Keratinocyte (primary cell): ENCODE measurements at regions not wholly inside any gene's neighbourhood (a gene's known extent, or its start where the extent isn't known, plus 50 kb on each side); places are given as distances from the start of the nearest gene placed in this dataset.

Experiments
- DNase-seq: peaks from one replicate; pipeline ENCODE4 v3.0.0-alpha.2; 2011; ENCODE audit warnings: low read depth, missing footprints, low spot score
- FAIRE-seq: peaks from 2 replicates; lab custom pipeline; 2011; peaks lifted over from hg19 to GRCh38; lab: Jason Lieb, UNC
- H2AFZ ChIP-seq: 2 replicates; pipeline ENCODE4 v1.6.0; 2012; ENCODE audit warnings: low read length, control low read depth, inconsistent platforms; ENCODE audit not compliant: control insufficient read depth
- H3K27ac ChIP-seq: 2 replicates; pipeline ENCODE4 v1.5.1; 2011; ENCODE audit warnings: low read length; ENCODE audit not compliant: control insufficient read depth, insufficient read depth
- H3K27me3 ChIP-seq: 3 replicates; pipeline ENCODE4 v1.6.0; 2011; ENCODE audit warnings: low read length; ENCODE audit not compliant: control insufficient read depth, insufficient read depth; ENCODE audit errors: extremely low read depth
- H3K36me3 ChIP-seq, 2 experiments: 2 replicates in 1 of 2; 3 replicates in 1 of 2; pipeline ENCODE4 v1.5.1; 2011; ENCODE audit warnings: low read length in 2 of 2, mild to moderate bottlenecking in 1 of 2; ENCODE audit not compliant: control insufficient read depth in 2 of 2, insufficient read depth in 2 of 2; ENCODE audit errors: extremely low read depth in 1 of 2
- H3K4me1 ChIP-seq: 3 replicates; pipeline ENCODE4 v1.5.1; 2011; ENCODE audit warnings: low read length; ENCODE audit not compliant: control insufficient read depth, insufficient read depth; ENCODE audit errors: extremely low read depth
- H3K4me2 ChIP-seq: 3 replicates; pipeline ENCODE4 v1.6.0; 2011; ENCODE audit warnings: low read depth, low read length; ENCODE audit not compliant: control insufficient read depth, insufficient read depth; ENCODE audit errors: extremely low read depth
- H3K4me3 ChIP-seq, 3 experiments: fragments of 200-600 bp in 1 of 3; sonication (generic) in 1 of 3; 2 replicates in 2 of 3; 3 replicates in 1 of 3; pipeline ENCODE4 v1.5.1; 2011 to 2016; ENCODE audit warnings: low read length in 3 of 3, mild to moderate bottlenecking in 3 of 3, control low read depth in 2 of 3, inconsistent platforms in 1 of 3, low read depth in 1 of 3, mixed read lengths in 1 of 3, mixed run types in 1 of 3, moderate library complexity in 1 of 3; ENCODE audit not compliant: control insufficient read depth in 2 of 3, insufficient read depth in 2 of 3; ENCODE audit errors: extremely low read depth in 1 of 3
- H3K79me2 ChIP-seq: 2 replicates; pipeline ENCODE4 v1.6.0; 2012; ENCODE audit warnings: low read length; ENCODE audit not compliant: control insufficient read depth, insufficient read depth
- H3K9ac ChIP-seq: 3 replicates; pipeline ENCODE4 v1.6.0; 2011; ENCODE audit warnings: low read length; ENCODE audit not compliant: control insufficient read depth, insufficient read depth; ENCODE audit errors: extremely low read depth
- H3K9me1 ChIP-seq: 3 replicates; pipeline ENCODE4 v1.6.0; 2011; ENCODE audit warnings: low read length; ENCODE audit not compliant: control insufficient read depth, insufficient read depth; ENCODE audit errors: extremely low read depth
- H3K9me3 ChIP-seq: 2 replicates; pipeline ENCODE4 v1.5.1; 2012; ENCODE audit warnings: low read depth, low read length; ENCODE audit not compliant: control insufficient read depth
- H4K20me1 ChIP-seq: 3 replicates; pipeline ENCODE4 v1.6.0; 2011; ENCODE audit warnings: low read length; ENCODE audit not compliant: control insufficient read depth, insufficient read depth; ENCODE audit errors: extremely low read depth
- CTCF ChIP-seq, 3 experiments: IDR thresholded peaks in 1 of 3; conservative IDR thresholded peaks in 1 of 3; optimal IDR thresholded peaks in 1 of 3; 2 replicates in 2 of 3; 3 replicates in 1 of 3; pipeline versions ENCODE3 to v1.5.1; 2011; ENCODE audit warnings: low read length in 3 of 3, mild to moderate bottlenecking in 3 of 3, moderate library complexity in 2 of 3, control low read depth in 1 of 3, inconsistent platforms in 1 of 3; ENCODE audit not compliant: insufficient read depth in 2 of 3; ENCODE audit errors: extremely low read depth in 1 of 3
- EZH2 ChIP-seq: IDR thresholded peaks from one replicate; pipeline ENCODE4 v1.6.1; 2012; ENCODE audit warnings: inconsistent platforms, mild to moderate bottlenecking, low read length, moderate library complexity
- dilution Hi-C: fragments of 300-500 bp; cut with MboI; formaldehyde crosslinking; loops from one replicate; pipeline ENCODE4 v1.7.0; 2020; ENCODE audit warnings: low sequenced_read_pairs; ENCODE audit not compliant: extremely low pct_ligation_motif_present

- no peaks in the 10 kb centered on the region for H3K9me3 ChIP-seq
- no peak for DNase-seq
- no peaks in the 10 kb centered on the region for H4K20me1 ChIP-seq
- H3K27ac ChIP-seq, result no peak overlapping the region
- peak; percentile 26 for FAIRE-seq
- dilution Hi-C loops, result no loop called here
- no peak overlapping the region for H3K9ac ChIP-seq
- no peaks in the 10 kb centered on the region for H3K79me2 ChIP-seq
- no peaks in the 10 kb centered on the region for H3K27me3 ChIP-seq
- TF ChIP-seq CTCF (optimal IDR thresholded peaks at IDR 0.05 in 1 of 3, IDR thresholded peaks at IDR 0.05 in 1 of 3, conservative IDR thresholded peaks at IDR 0.05 in 1 of 3; ENCODE audit: extremely low read depth in 1 of 3, insufficient read depth in 2 of 3, low read length in 3 of 3), result no peak
- no peak for TF ChIP-seq EZH2
- H3K4me3 ChIP-seq, result no peak overlapping the region
- H3K9me1 ChIP-seq, result peaks cover 3% of the 10 kb centered on the region
- H3K36me3 ChIP-seq, result no peaks in the 10 kb centered on the region
- H3K4me1 ChIP-seq, result peaks cover 38% of the 10 kb centered on the region
- H2AFZ ChIP-seq, result no peak overlapping the region
- no peak overlapping the region for H3K4me2 ChIP-seq
Observed at GRCh38 chr11:94681140-94681539, 87.0 kb upstream of the AMOTL1 start.

GRCh38 chr11:94681852-94682251, 86.3 kb upstream of the AMOTL1 start:
- Histone ChIP-seq H3K27ac (no peak overlapping the region), H4K20me1 (no peaks in the 10 kb centered on the region), H3K9me3 (no peaks in the 10 kb centered on the region), H2AFZ (no peak overlapping the region), H3K4me3 (no peak overlapping the region), H3K36me3 (no peaks in the 10 kb centered on the region), H3K4me2 (no peak overlapping the region), H3K79me2 (no peaks in the 10 kb centered on the region), H3K9ac (no peak overlapping the region), H3K4me1 (peaks cover 31% of the 10 kb centered on the region), H3K27me3 (no peaks in the 10 kb centered on the region), H3K9me1 (peaks cover 3% of the 10 kb centered on the region)
- dilution Hi-C loops, result no loop called here
- TF ChIP-seq CTCF (optimal IDR thresholded peaks at IDR 0.05 in 1 of 3, IDR thresholded peaks at IDR 0.05 in 1 of 3, conservative IDR thresholded peaks at IDR 0.05 in 1 of 3; ENCODE audit: extremely low read depth in 1 of 3, insufficient read depth in 2 of 3, low read length in 3 of 3) (no peak), EZH2 (no peak)
- FAIRE-seq (no peak), DNase-seq (no peak)
